Endothelial cell of umbilical vein (primary cell): ENCODE measurements at regions not wholly inside any gene's neighbourhood (a gene's known extent, or its start where the extent isn't known, plus 50 kb on each side); places are given as distances from the start of the nearest gene placed in this dataset.

Experiments
- CTCF ChIP-seq, 2 donors: IDR thresholded peaks; 1 replicate in 1 of 2; 2 replicates in 1 of 2; pipeline ENCODE4 v1.5.1; 2011; ENCODE audit warnings: low read length in 2 of 2, mild to moderate bottlenecking in 2 of 2, moderate library complexity in 2 of 2, control low read depth in 1 of 2, inconsistent platforms in 1 of 2, low read depth in 1 of 2; ENCODE audit not compliant: insufficient read depth in 1 of 2; ENCODE audit errors: extremely low read depth in 1 of 2
- EZH2 ChIP-seq: IDR thresholded peaks from 2 replicates; pipeline ENCODE4 v1.6.1; 2012; ENCODE audit warnings: borderline replicate concordance, low read depth, mild to moderate bottlenecking, moderate library complexity, low read length, inconsistent platforms; ENCODE audit not compliant: severe bottlenecking

DNA sequence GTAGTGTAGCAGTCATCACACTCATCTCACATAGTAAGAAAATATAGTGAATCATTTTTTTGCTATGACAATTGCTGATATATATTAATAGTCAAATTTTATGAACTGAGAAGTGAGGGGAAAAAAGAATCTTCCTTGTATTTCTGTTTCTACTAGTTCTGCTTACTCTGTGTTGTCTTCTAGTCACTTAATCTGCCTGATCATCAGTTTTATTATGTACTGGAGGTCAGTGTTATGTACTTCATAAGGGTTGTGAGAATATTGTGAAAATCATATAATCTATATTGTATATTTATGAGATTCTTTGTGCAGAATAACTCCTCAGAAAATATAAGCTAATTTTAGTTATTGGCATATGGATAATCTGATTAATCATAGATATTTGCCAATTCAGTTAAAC, 546.9 kb upstream of the RIOK2 start:
- TF ChIP-seq CTCF (IDR thresholded peaks at IDR 0.05; ENCODE audit: extremely low read depth in 1 of 2, insufficient read depth in 1 of 2, low read depth in 1 of 2, low read length in 2 of 2) = no peak
- no peak for TF ChIP-seq EZH2
